GM23338 (cell line): ENCODE measurements at regions not wholly inside any gene's neighbourhood (a gene's known extent, or its start where the extent isn't known, plus 50 kb on each side); places are given as distances from the start of the nearest gene placed in this dataset.

Experiments used
- CREB1 ChIP-seq: fragments of 250-450 bp; sonication (Bioruptor Pico); IDR thresholded peaks from 2 replicates; pipeline ENCODE4 v1.5.0; 2020; ENCODE audit warnings: low read depth, mild to moderate bottlenecking, moderate library complexity
- EZH2 ChIP-seq: fragments of 200-600 bp; sonication (generic); IDR thresholded peaks from one replicate; pipeline ENCODE4 v1.8.0; 2017; ENCODE audit warnings: antibody characterized with exemption, mild to moderate bottlenecking, low read depth; ENCODE audit not compliant: unreplicated experiment
- EZH2phosphoT487 ChIP-seq: fragments of 200-600 bp; sonication (generic); IDR thresholded peaks from one replicate; pipeline ENCODE4 v1.8.1; 2018; ENCODE audit warnings: antibody characterized with exemption; ENCODE audit not compliant: unreplicated experiment
- JUNB ChIP-seq: IDR thresholded peaks from one replicate; pipeline ENCODE4 v1.6.1; 2016; ENCODE audit warnings: antibody characterized with exemption; ENCODE audit not compliant: unreplicated experiment
- NANOG ChIP-seq: IDR thresholded peaks from 2 replicates; pipeline ENCODE4 v1.6.1; 2016; ENCODE audit warnings: antibody characterized with exemption, borderline replicate concordance
- POLR2AphosphoS5 ChIP-seq: IDR thresholded peaks from 2 replicates; pipeline ENCODE4 v1.6.1; 2016; ENCODE audit warnings: antibody characterized with exemption, low read depth
- STAT1 ChIP-seq: IDR thresholded peaks from one replicate; pipeline ENCODE4 v1.6.1; 2016; ENCODE audit warnings: antibody characterized with exemption; ENCODE audit not compliant: unreplicated experiment
- ZNF114 ChIP-seq: fragments of 250-450 bp; sonication (Bioruptor Pico); IDR thresholded peaks from 2 replicates; pipeline ENCODE4 v1.5.0; 2020; ENCODE audit warnings: mild to moderate bottlenecking, moderate library complexity
- ZNF331 ChIP-seq: fragments of 250-450 bp; sonication (Bioruptor Pico); IDR thresholded peaks from 2 replicates; pipeline ENCODE4 v1.5.0; 2020; ENCODE audit warnings: low read depth, mild to moderate bottlenecking, moderate library complexity
- ZNF462 ChIP-seq: fragments of 250-450 bp; sonication (Bioruptor Pico); IDR thresholded peaks from 2 replicates; pipeline ENCODE4 v1.5.0; 2020; ENCODE audit warnings: mild to moderate bottlenecking, moderate library complexity
- TF ChIP-seq, protein P1 (sequence below), 2 experiments: fragments of 200-600 bp in 1 of 2; sonication (generic) in 1 of 2; conservative IDR thresholded peaks; 2 replicates each; pipeline versions ENCODE4 v1.5.1 to v1.6.1; 2016 to 2017; ENCODE audit warnings: antibody characterized with exemption in 2 of 2, low read depth in 2 of 2, mild to moderate bottlenecking in 2 of 2, moderate library complexity in 1 of 2
- TF ChIP-seq, protein P2 (sequence below): IDR thresholded peaks from one replicate; pipeline ENCODE4 v1.6.1; 2018; ENCODE audit warnings: antibody characterized with exemption; ENCODE audit not compliant: unreplicated experiment

- TF ChIP-seq, protein P1, sequence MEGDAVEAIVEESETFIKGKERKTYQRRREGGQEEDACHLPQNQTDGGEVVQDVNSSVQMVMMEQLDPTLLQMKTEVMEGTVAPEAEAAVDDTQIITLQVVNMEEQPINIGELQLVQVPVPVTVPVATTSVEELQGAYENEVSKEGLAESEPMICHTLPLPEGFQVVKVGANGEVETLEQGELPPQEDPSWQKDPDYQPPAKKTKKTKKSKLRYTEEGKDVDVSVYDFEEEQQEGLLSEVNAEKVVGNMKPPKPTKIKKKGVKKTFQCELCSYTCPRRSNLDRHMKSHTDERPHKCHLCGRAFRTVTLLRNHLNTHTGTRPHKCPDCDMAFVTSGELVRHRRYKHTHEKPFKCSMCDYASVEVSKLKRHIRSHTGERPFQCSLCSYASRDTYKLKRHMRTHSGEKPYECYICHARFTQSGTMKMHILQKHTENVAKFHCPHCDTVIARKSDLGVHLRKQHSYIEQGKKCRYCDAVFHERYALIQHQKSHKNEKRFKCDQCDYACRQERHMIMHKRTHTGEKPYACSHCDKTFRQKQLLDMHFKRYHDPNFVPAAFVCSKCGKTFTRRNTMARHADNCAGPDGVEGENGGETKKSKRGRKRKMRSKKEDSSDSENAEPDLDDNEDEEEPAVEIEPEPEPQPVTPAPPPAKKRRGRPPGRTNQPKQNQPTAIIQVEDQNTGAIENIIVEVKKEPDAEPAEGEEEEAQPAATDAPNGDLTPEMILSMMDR (conservative IDR thresholded peaks at IDR 0.05; ENCODE audit: low read depth in 2 of 2) = no peak
- TF ChIP-seq EZH2 (no peak), NANOG (no peak), POLR2AphosphoS5 (no peak), JUNB (no peak), EZH2phosphoT487 (no peak), CREB1 (CRISPR knock-in tag) (no peak), STAT1 (no peak), ZNF114 (CRISPR knock-in tag) (no peak), ZNF331 (CRISPR knock-in tag) (no peak), ZNF462 (CRISPR knock-in tag) (no peak)
- TF ChIP-seq, protein P2, sequence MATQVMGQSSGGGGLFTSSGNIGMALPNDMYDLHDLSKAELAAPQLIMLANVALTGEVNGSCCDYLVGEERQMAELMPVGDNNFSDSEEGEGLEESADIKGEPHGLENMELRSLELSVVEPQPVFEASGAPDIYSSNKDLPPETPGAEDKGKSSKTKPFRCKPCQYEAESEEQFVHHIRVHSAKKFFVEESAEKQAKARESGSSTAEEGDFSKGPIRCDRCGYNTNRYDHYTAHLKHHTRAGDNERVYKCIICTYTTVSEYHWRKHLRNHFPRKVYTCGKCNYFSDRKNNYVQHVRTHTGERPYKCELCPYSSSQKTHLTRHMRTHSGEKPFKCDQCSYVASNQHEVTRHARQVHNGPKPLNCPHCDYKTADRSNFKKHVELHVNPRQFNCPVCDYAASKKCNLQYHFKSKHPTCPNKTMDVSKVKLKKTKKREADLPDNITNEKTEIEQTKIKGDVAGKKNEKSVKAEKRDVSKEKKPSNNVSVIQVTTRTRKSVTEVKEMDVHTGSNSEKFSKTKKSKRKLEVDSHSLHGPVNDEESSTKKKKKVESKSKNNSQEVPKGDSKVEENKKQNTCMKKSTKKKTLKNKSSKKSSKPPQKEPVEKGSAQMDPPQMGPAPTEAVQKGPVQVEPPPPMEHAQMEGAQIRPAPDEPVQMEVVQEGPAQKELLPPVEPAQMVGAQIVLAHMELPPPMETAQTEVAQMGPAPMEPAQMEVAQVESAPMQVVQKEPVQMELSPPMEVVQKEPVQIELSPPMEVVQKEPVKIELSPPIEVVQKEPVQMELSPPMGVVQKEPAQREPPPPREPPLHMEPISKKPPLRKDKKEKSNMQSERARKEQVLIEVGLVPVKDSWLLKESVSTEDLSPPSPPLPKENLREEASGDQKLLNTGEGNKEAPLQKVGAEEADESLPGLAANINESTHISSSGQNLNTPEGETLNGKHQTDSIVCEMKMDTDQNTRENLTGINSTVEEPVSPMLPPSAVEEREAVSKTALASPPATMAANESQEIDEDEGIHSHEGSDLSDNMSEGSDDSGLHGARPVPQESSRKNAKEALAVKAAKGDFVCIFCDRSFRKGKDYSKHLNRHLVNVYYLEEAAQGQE = no peak
These were observed 76.7 kb upstream of the RUNX3 start for GRCh38 chr1:25006770-25007169.
